NCI-H524 (cell line): ENCODE measurements at regions not wholly inside any gene's neighbourhood (a gene's known extent, or its start where the extent isn't known, plus 50 kb on each side); places are given as distances from the start of the nearest gene placed in this dataset.

ENCODE experiments used
- DNase-seq, 2 experiments: peaks; one replicate each; lab custom pipeline; 2025; lab: John Stamatoyannopoulos, UW

GRCh38 chr15:31262901-31263671 lies 63.5 kb upstream of the KLF13 start:
- no peak for DNase-seq

- DNase-seq, result peak; percentile 29 to 84
These were observed 62.7 kb upstream of the KLF13 start for GRCh38 chr15:31263751-31264558.

- peak in 1 of 2 experiments; percentile 42 for DNase-seq
These were observed 62.0 kb upstream of the KLF13 start for GRCh38 chr15:31264559-31265089.

DNA sequence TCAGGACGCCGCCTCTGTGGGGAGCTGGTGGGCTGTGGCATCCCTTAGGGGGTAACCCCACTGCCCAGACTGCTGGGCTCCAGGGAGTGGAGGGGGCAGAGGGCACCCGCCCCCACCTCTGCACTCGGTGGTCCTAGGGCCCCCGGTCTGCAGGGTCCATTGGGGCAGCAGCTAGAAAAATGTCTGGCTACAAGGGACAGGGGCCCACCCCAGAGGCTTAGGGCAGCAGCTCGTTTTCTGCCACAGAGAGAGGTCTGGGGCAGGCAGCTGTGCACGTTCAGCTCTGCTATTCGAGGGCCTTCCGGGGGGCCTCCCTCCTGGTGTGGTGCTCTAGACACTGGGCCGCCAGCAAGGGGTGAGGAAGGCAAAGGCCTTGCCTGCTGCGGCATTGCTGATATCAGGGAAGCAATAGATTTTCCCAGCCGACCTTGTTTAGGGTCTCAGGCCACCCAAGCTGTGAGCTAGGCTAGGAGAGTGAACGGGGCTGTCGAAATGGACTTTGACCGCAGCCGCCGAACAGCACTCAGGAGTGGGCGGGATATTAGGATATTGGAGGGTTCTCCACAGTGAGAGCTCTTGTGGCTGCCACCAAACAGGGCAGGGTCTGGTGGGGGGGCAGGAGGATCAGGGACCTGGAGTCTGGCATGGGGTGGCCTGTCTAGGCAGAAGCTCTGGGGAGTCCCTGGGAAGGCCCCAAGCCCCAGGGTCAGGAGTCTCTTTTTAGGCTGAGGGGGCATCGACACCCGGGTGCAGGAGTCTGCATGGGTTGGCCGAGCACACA lies 61.4 kb upstream of the KLF13 start:
- peak; percentile 48 to 67 for DNase-seq

GRCh38 chr15:31265871-31266711 lies 60.5 kb upstream of the KLF13 start:
- peak; percentile 50 to 71 for DNase-seq

- peak in 1 of 2 experiments; percentile 45 for DNase-seq
These were observed 59.9 kb upstream of the KLF13 start for GRCh38 chr15:31266712-31267111.

GRCh38 chr15:31267161-31268107 lies 59.2 kb upstream of the KLF13 start:
- DNase-seq, result peak; percentile 71 to 92

DNA sequence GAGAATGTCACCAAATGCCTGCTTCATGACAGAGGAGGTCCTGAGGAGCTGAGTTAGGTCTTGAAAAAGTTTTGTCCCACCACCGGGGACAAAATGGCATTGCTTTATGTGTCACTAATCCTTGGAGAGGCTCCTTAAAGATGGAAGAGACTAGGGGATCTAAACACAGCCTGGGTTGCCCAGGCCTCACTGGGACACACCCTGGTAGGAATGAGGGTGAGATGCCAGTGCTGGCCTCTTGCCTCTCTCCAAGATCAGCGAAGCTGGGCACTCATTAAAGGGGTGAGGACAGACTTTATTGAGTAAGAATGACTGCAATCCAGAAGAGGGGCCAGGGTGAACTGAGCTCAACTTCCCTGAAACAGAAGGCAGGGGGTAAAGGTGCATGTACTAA lies 58.5 kb upstream of the KLF13 start:
- peak in 1 of 2 experiments; percentile 72 for DNase-seq

GRCh38 chr15:31268911-31269784 lies 57.5 kb upstream of the KLF13 start:
- DNase-seq, result peak; percentile 99

- no peak for DNase-seq
These were observed 56.6 kb upstream of the KLF13 start for GRCh38 chr15:31269816-31270575.

GRCh38 chr15:31270767-31271166 lies 55.9 kb upstream of the KLF13 start:
- peak; percentile 60 to 75 for DNase-seq

GRCh38 chr15:31271224-31271635 lies 55.4 kb upstream of the KLF13 start:
- DNase-seq, result no peak

GRCh38 chr15:31271711-31272557 lies 54.7 kb upstream of the KLF13 start:
- DNase-seq, result peak; percentile 62 to 79

DNA sequence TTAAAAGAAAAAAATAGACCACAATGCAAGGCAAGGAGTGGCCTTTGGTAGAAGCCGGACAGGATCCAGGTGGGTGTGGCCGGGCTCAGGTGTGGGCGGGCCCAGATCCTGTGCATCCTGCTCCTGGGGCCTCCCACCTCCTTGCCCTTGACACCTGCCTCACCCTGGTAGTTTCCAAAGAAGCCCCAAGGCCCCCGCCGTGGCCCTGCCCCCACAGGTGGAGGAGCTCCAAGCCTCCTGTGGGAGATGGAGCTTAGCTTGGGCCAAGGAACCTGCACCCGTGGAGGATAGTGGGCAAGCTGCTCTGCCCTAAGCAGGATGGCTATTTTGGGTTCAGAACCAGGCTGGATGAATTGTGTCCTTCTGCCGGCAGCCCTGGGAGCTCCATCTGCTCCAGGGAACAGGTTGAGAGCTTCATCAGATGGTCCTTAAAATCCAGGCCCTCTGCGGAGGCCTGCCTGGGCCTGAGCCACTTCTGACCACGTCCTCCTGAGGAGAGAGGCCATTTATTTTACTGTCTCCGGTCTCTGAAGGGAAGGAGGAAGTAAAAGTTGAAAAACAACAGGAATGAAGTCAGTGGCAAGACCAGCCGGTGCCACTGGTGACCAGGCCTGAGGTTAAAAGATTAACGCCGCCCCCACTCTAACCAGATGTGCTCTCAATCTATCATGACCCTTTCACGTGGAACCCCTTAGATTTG lies 53.9 kb upstream of the KLF13 start:
- DNase-seq, result peak; percentile 84 to 90

DNA sequence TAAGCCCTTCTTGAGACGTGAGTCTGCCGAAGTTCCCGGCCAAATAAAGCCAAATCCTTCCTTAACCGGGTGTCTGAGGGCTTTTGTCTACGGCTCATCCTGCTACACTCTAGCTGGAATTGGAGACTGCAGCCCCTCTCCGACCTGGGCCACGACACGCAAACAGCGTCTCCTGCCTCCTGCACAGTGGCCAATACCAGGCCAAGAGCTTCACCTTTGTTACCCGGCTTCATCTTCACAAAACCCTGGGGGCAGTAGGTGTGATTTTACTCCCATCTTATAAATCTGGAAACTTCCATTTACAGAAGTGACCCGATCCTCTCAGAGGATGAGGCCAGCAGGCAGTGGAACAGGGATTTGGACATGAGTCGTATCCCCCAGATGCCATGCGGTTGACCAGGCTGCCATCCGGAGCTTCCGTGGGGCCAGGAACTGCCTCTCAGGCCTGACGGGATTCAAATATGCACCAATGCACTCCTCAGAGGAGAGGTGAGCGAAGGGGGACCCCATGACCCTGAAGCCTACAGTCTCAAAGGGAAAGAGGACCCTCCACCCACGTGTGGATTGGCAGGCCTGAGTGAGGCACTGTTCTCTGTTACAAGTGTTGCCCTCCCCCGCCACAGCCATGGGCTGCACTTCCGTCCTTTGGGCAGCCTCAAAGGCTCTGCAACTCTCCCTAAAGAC lies 53.2 kb upstream of the KLF13 start:
- DNase-seq, result no peak
